NB4 (cell line): ENCODE measurements at regions not wholly inside any gene's neighbourhood (a gene's known extent, or its start where the extent isn't known, plus 50 kb on each side); places are given as distances from the start of the nearest gene placed in this dataset.

ENCODE experiments used
- DNase-seq: peaks from one replicate; pipeline ENCODE4 v3.0.0; 2010; ENCODE audit warnings: low read depth
- H3K4me3 ChIP-seq: one replicate; pipeline ENCODE4 v1.5.1; 2011; ENCODE audit warnings: mild to moderate bottlenecking, low read depth, low read length, moderate library complexity
- CTCF ChIP-seq: IDR thresholded peaks from one replicate; pipeline ENCODE4 v1.5.1; 2012; ENCODE audit warnings: low read depth, low read length
- MAX ChIP-seq: IDR thresholded peaks from 2 replicates; pipeline ENCODE4 v1.6.1; 2011; ENCODE audit warnings: low read depth, low read length
- MYC ChIP-seq: IDR thresholded peaks from 2 replicates; pipeline ENCODE4 v1.6.1; 2011; ENCODE audit warnings: low read depth, low read length
- POLR2A ChIP-seq: IDR thresholded peaks from 2 replicates; pipeline ENCODE4 v1.6.1; 2011; ENCODE audit warnings: mild to moderate bottlenecking; ENCODE audit not compliant: insufficient read length; ENCODE audit errors: extremely low read depth

GRCh38 chr10:61078542-61079275, 134.7 kb upstream of the RHOBTB1 start:
- H3K4me3 ChIP-seq, result no peak overlapping the region
- TF ChIP-seq CTCF, result no peak
- no peak for TF ChIP-seq MYC
- no peak for TF ChIP-seq MAX
- no peak for TF ChIP-seq POLR2A
- no peak for DNase-seq

- no peak for DNase-seq
- TF ChIP-seq MAX, result no peak
- no peak for TF ChIP-seq POLR2A
- no peak for TF ChIP-seq CTCF
- no peak for TF ChIP-seq MYC
- H3K4me3 ChIP-seq, result no peak overlapping the region
These were observed 132.7 kb upstream of the RHOBTB1 start for GRCh38 chr10:61076572-61077114.

GRCh38 chr10:61073391-61073790, 129.4 kb upstream of the RHOBTB1 start:
- DNase-seq, result no peak
- H3K4me3 ChIP-seq, result no peak overlapping the region
- no peak for TF ChIP-seq MAX
- TF ChIP-seq MYC, result no peak
- no peak for TF ChIP-seq POLR2A
- no peak for TF ChIP-seq CTCF

GRCh38 chr10:61071580-61071979, 127.6 kb upstream of the RHOBTB1 start:
- no peak for DNase-seq
- TF ChIP-seq POLR2A, result no peak
- no peak overlapping the region for H3K4me3 ChIP-seq

GRCh38 chr10:61068471-61068870, 124.5 kb upstream of the RHOBTB1 start:
- no peak for DNase-seq
- no peak for TF ChIP-seq POLR2A
- no peak for TF ChIP-seq MYC
- no peak for TF ChIP-seq MAX
- TF ChIP-seq CTCF, result no peak
- no peak overlapping the region for H3K4me3 ChIP-seq

GRCh38 chr10:61067671-61068336, 123.8 kb upstream of the RHOBTB1 start:
- TF ChIP-seq MAX, result no peak
- no peak for TF ChIP-seq MYC
- no peak for TF ChIP-seq POLR2A
- no peak for TF ChIP-seq CTCF
- no peak overlapping the region for H3K4me3 ChIP-seq
- DNase-seq, result no peak
